Urinary bladder (tissue), 3 donors: ENCODE measurements at regions not wholly inside any gene's neighbourhood (a gene's known extent, or its start where the extent isn't known, plus 50 kb on each side); places are given as distances from the start of the nearest gene placed in this dataset.

Experiments
- DNase-seq: peaks from one replicate; pipeline ENCODE4 v3.0.0-alpha.2; 2015; ENCODE audit errors: extremely low spot score
- H3K27ac ChIP-seq: one replicate; pipeline ENCODE4 v1.5.1; 2013; ENCODE audit warnings: low read depth, mild to moderate bottlenecking, moderate library complexity
- H3K36me3 ChIP-seq: one replicate; pipeline ENCODE4 v1.6.1; 2013; ENCODE audit warnings: mild to moderate bottlenecking, moderate library complexity; ENCODE audit not compliant: insufficient read depth
- H3K4me1 ChIP-seq: one replicate; pipeline ENCODE4 v1.6.1; 2013; ENCODE audit warnings: mild to moderate bottlenecking, moderate library complexity; ENCODE audit not compliant: insufficient read depth
- H3K4me3 ChIP-seq: one replicate; pipeline ENCODE4 v1.5.1; 2013; ENCODE audit warnings: low read depth, low read length
- WGBS: extraction: QIAGEN DNeasy Blood & Tissue Kit; methylation state at CpG from one replicate; pipeline ENCODE4 v1.1.7; 2013; 5-methylcytosine and 5-hydroxymethylcytosine counted together
- donor health status: healthy with polysubstance abuse.
- donor health status: healthy.

DNA sequence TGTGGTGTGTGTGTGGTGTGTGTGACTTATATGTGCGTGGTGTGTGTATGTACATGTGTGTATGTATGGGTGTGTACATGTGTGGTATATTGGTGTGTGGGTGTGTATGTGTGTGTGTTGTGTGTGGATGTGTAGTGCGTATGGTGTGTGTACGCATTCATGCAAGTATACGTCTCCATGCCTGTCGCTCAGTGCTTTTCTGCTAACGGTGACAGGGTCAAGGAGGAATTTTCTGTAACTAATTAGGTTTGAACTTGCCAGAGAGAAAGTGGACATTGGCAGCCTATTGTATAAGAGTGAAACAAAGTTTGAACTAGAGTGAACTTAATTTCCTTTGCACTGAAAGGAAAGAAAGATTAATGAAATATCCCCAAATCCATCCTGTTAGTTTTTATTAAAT lies 120.9 kb upstream of the GSC start:
- 64% methylated on average over 6 of the region's 6 CpGs for WGBS
- no peak for DNase-seq
- Histone ChIP-seq H3K27ac (no peak overlapping the region), H3K4me1 (no peaks in the 10 kb centered on the region), H3K4me3 (no peak overlapping the region), H3K36me3 (no peaks in the 10 kb centered on the region)

DNA sequence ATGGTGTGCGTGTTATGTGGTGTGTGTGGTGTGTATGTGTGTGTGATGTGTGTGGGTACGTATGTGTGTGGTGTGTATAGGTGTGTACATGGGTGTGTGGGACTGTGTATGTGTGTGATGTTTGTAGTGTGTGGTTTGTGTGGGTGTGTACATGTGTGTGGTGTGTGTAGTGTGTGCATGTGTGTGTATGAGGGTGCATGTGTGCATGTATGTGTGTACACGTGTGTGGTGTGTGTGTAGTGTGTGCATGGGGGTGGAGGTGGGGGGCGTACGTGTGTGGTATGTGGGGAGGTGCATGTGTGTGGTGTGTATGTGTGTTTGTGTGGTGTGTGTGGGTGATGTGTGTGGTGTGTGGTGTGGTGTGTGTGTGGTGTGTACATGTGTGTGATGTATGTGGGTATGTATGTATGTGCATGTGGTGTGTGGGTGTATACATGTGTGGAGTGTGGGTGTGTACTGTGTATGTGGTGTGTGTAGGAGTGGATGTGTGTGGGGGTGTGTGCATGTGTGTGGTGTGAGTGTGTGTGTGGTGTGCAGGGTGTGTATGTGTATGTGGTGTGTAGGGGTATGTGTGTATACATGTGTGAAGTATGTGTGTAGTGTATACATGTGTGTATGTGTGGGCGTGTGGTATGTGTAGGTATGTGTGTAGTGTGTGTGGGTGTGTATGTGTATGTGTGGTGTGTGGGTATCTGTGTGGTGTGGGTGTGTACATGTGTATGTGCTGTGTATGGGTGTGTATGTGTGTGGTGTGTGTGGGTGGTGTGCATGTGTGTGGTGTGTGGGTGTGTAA lies 119.8 kb upstream of the GSC start:
- H3K27ac ChIP-seq, result no peak overlapping the region
- DNase-seq, result no peak
- no peaks in the 10 kb centered on the region for H3K4me1 ChIP-seq
- no peaks in the 10 kb centered on the region for H3K36me3 ChIP-seq
- 95% methylated on average over 6 of the region's 6 CpGs for WGBS
- no peak overlapping the region for H3K4me3 ChIP-seq

DNA sequence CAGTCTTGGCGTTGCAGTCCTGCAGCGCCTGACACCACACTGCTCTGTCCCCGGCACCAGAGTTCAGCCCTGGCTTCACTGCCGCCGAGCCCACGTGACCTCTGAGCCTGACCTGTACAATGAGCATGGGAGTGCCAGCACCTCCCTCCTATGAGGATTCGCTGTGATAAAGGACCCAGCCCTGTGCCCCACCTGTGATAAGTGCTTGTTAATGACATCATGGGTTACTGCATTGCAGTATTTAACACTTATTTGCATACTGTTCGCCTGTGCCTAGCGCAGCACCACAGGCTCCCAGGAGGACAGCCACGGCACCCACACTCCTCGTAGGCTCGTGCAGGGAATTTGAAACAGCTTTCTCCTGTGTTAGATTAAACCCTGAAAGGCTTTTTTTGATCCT lies 118.2 kb upstream of the GSC start:
- no peak overlapping the region for H3K4me3 ChIP-seq
- WGBS, result 74% methylated on average over 12 of the region's 12 CpGs
- H3K4me1 ChIP-seq, result no peaks in the 10 kb centered on the region
- H3K27ac ChIP-seq, result no peak overlapping the region
- no peaks in the 10 kb centered on the region for H3K36me3 ChIP-seq
- no peak for DNase-seq

DNA sequence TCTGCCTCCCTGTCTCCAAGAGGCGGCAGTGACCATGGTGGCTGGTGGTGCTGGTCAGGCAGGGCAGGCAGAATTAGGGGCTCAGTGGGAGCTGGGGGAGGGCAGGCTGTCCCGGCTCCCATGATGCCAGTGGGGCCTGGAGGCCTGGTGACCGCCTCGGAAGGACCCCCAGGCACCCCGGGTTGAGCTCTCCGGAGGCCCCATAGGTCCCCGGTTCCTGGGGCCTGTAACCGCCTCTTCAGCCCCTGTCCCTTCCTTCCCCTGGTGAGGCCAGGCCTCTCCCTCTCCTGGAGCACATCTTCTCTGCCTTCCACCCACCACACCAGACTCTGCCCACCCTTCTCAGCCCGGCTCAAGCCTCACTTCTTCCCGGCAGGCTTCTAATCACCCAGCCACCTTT lies 117.7 kb upstream of the GSC start:
- DNase-seq, result no peak
- WGBS, result 88% methylated on average over 10 of the region's 10 CpGs
- Histone ChIP-seq H3K4me3 (no peak overlapping the region), H3K36me3 (no peaks in the 10 kb centered on the region), H3K4me1 (no peaks in the 10 kb centered on the region), H3K27ac (no peak overlapping the region)

DNA sequence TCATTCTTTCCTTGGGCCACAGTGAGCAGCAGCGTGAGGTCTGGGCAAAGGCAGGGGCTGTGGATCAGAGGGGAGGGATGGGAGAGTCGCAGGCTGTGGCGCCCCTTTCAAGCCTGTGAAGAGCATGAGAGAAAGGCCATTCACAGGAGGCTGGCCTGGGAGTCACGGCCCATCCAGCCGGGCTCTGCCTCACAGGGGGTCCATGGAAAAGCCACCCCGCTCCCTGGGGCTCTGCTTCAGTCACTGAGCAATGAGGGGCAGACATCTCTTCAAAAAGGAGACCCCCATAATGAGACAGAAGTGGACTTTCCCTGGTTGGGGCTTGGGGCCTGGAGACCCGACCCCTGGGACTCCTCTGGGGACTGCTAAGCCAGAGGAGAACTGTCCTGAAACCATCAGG lies 117.0 kb upstream of the GSC start:
- H3K4me3 ChIP-seq, result no peak overlapping the region
- no peak overlapping the region for H3K27ac ChIP-seq
- H3K36me3 ChIP-seq, result no peaks in the 10 kb centered on the region
- 71% methylated on average over 7 of the region's 7 CpGs for WGBS
- no peaks in the 10 kb centered on the region for H3K4me1 ChIP-seq
- no peak for DNase-seq

DNA sequence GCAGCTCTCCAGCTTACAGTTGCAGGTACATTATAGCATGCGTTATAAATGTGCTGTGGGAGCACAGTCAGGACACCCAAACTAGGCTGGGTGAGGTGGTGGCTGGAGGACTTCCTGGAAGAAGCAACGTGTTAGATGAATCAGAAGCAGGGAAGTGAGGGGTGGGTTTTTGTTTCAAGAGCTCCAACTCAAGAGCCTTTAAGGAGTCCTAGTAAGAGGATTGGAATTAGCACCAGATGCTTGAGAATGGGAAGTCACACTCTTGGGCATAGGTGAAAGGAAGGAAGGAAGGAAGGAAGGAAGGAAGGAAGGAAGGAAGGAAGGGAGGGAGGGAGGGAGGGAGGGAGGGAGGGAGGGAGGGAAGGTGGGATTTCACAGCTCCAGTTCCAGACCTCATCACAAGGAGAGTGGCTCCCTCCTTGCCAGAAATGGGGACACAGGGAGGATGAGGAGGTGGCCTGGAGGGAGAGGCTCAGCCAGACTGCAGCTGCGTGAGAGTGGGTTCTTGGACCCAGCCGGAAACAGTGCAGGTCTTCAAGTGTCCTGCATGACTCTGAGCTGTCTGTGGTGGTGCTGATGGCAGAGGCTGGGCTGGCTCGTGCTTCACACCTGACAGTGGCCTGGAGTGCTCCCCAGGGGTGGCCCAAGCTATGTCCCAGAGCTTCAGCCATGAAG lies 115.7 kb upstream of the GSC start:
- no peaks in the 10 kb centered on the region for H3K4me1 ChIP-seq
- no peaks in the 10 kb centered on the region for H3K36me3 ChIP-seq
- H3K27ac ChIP-seq, result no peak overlapping the region
- WGBS, result 71% methylated on average over 5 of the region's 5 CpGs
- DNase-seq, result no peak
- no peak overlapping the region for H3K4me3 ChIP-seq

DNA sequence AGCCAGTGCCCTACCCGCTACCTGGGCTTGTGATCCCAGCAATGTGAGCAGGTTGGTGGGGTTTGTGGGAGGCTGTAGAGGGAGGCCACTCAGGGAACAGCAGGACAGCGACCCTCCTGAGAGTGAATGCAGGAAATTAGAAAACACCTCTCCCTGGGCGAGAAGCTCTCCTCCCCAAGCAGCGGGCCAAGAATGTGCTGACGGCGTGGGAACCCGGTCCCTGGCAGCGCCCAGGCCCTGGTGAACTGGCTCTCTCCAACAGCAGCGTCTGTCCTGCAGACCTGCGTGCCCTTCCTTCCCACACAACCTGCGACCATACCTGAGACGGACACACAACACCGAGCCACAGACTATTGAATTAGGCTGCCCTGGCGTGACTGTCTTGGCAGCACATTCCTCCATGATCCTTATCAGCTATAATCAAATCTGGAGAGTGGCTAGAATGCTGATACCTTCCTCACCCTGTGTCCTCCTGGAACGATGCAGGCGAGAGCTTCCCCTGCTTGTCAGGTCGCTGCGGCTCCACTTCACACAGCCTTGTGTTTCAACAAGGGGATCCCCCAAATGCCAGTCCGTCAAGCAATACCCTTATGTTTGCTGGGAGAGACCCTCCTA lies 114.8 kb upstream of the GSC start:
- Histone ChIP-seq H3K27ac (no peak overlapping the region), H3K4me3 (no peak overlapping the region), H3K36me3 (no peaks in the 10 kb centered on the region), H3K4me1 (no peaks in the 10 kb centered on the region)
- WGBS, result 74% methylated on average over 19 of the region's 19 CpGs
- no peak for DNase-seq

DNA sequence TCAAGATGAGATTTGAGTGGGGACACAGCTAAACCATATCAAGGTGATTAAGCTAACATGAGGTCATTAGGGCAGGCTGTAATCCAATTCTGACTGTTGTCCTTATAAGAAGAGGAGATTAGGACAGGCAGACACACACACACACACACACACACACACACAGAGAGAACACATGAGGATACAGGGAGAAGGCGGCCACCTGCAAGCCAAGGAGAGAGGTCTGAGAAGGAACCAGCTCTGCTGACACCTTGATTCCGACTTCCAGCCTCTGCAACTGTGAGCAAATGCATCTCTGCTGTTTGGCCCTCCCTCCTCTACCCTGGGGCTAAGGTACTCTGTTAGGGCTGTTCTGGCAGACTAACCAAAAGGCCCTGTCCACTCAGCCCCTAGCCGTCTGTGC lies 112.5 kb upstream of the GSC start:
- Histone ChIP-seq H3K36me3 (no peaks in the 10 kb centered on the region), H3K27ac (no peak overlapping the region), H3K4me1 (no peaks in the 10 kb centered on the region), H3K4me3 (no peak overlapping the region)
- DNase-seq, result no peak
- WGBS, result 75% methylated on average over 3 of the region's 3 CpGs

DNA sequence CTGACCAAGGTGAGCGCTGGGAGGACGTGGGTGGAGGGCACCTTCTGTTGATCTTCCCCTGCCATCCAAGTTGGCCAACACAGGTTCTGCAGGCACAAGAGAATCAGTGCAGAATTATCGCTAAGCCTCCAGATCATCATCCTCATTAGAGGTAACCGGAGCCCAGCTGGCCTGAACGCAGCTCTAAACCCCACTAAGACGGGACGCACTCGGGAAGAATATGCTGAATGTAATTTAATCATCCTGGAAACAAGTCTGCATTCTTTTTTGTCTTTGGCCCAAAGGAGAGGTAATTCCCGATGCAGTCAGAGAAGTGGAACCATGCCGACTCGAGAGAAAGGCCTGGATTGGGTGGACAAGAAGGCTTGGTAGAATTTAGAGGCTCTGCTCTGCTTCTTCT lies 111.0 kb upstream of the GSC start:
- Histone ChIP-seq H3K4me3 (no peak overlapping the region), H3K27ac (no peak overlapping the region), H3K4me1 (no peaks in the 10 kb centered on the region), H3K36me3 (no peaks in the 10 kb centered on the region)
- WGBS, result 82% methylated on average over 11 of the region's 11 CpGs
- no peak for DNase-seq

DNA sequence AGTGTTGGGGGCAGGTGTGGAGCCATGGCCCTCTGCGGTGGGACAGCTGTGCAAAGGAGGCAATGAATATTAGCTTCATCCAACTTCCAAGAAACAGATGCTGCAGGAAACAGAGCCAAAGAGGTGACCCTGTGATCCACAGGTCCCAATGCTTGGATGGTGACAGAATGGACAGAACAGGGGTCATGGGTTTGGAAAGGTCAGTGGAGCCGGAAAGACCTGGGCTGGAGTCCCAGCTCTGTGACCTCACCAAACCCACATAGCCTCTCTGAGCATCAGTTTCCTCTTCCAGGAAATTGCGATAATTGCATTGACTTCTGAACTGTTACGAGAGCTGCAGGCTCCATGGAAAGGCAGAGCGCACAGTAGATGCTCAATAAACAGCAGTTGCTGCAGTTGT lies 110.2 kb upstream of the GSC start:
- WGBS, result 90% methylated on average over 5 of the region's 5 CpGs
- Histone ChIP-seq H3K27ac (no peak overlapping the region), H3K36me3 (no peaks in the 10 kb centered on the region), H3K4me3 (no peak overlapping the region), H3K4me1 (no peaks in the 10 kb centered on the region)
- no peak for DNase-seq

DNA sequence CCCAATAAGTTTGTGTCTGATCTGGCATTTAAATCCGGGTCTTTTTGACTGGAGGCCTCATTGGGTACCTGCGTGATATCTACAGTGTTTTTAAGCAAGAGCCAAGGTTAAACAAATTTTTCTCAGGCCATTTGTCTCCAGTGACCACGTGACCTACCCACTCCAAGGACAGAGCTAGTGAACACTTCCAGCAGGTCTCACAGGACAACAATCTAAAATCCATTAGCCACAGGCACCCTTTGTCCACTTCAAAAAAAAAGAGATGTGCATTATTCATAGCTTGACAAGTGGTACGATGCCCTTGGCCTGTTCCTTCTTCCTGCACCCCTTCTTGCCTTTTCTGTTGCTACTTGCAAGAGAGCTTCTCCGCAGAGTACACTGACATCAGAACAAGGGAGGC lies 109.6 kb upstream of the GSC start:
- Histone ChIP-seq H3K27ac (no peak overlapping the region), H3K4me1 (no peaks in the 10 kb centered on the region), H3K4me3 (no peak overlapping the region), H3K36me3 (no peaks in the 10 kb centered on the region)
- 88% methylated on average over 5 of the region's 5 CpGs for WGBS
- no peak for DNase-seq

DNA sequence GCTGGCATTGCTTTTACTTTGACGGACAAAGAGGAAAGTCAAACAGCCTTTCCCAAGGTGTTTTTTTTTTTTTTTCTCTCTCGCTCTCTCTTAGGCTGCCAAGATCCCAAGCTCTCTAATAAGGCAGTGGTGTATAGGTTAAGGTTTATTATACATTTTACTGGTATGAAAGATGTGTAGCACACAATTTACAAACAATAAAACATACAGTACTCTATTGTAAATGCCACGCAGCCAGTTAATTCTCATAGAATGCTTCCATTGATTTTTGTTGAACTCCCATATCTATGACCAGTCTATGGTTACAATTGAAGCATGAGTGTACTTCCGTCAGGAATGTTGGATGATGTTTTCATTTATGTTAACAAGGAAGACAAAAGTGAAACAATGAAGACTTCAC lies 106.4 kb upstream of the GSC start:
- no peak overlapping the region for H3K4me3 ChIP-seq
- no peaks in the 10 kb centered on the region for H3K36me3 ChIP-seq
- H3K4me1 ChIP-seq, result no peaks in the 10 kb centered on the region
- WGBS, result 39% methylated on average over 4 of the region's 4 CpGs
- DNase-seq, result no peak
- H3K27ac ChIP-seq, result no peak overlapping the region

DNA sequence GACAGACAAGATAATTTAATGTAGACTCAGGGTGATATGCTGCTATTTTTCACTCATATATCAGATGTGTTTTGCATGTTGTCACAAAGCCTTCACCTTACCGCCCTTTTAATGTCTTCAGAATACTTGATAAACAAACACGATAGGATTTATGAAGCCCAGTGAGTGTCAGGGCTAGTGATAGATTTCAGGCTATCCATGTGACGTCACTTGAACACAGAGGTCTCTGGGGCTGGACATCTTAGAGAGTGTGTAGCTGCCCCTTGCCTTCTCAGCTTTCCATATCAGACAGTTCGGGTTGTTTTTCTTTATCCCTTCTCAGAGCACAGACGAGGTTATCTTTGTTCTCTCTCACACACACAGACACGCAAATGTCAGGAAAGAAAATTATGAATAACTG lies 105.3 kb upstream of the GSC start:
- no peak for DNase-seq
- Histone ChIP-seq H3K36me3 (no peaks in the 10 kb centered on the region), H3K4me3 (no peak overlapping the region), H3K27ac (no peak overlapping the region), H3K4me1 (no peaks in the 10 kb centered on the region)
- WGBS, result 43% methylated on average over 6 of the region's 6 CpGs

DNA sequence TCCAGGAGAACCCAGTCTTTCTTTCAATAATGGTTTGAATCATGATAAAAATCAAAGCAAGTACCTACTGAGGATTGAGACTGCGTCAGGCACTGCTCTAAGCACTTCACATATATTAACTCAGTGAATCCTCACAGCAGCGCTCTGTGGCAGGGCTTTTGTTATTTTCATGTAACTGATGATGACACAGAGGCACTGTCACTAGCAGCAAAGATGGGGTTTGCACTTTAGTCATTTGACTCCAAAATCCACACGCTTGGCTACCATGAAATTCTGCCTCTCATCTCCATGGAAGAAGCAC lies 98.8 kb upstream of the GSC start:
- H3K27ac ChIP-seq, result no peak overlapping the region
- no peak overlapping the region for H3K4me3 ChIP-seq
- 86% methylated on average over 3 of the region's 3 CpGs for WGBS
- H3K36me3 ChIP-seq, result no peaks in the 10 kb centered on the region
- no peak for DNase-seq
- H3K4me1 ChIP-seq, result no peaks in the 10 kb centered on the region
